H9 (cell line): ENCODE measurements at regions not wholly inside any gene's neighbourhood (a gene's known extent, or its start where the extent isn't known, plus 50 kb on each side); places are given as distances from the start of the nearest gene placed in this dataset.

ENCODE experiments used
- DNase-seq: peaks from one replicate; pipeline ENCODE4 v3.0.0-alpha.2; 2017
- H2AFZ ChIP-seq: one replicate; pipeline ENCODE4 v1.6.1; 2013; ENCODE audit warnings: mild to moderate bottlenecking, low read length, control low read depth, moderate library complexity
- H2AK5ac ChIP-seq: 2 replicates; pipeline ENCODE4 v1.6.1; 2013; ENCODE audit warnings: low read length, control low read depth, mixed read lengths; ENCODE audit not compliant: insufficient read length
- H2BK120ac ChIP-seq: one replicate; pipeline ENCODE4 v1.6.1; 2013; ENCODE audit warnings: low read depth, mild to moderate bottlenecking, low read length, control low read depth, inconsistent platforms; ENCODE audit not compliant: poor library complexity, severe bottlenecking
- H2BK12ac ChIP-seq: 2 replicates; pipeline ENCODE4 v1.6.1; 2013; ENCODE audit warnings: low read length, control low read depth, mixed read lengths, low read depth; ENCODE audit not compliant: insufficient read length
- H2BK15ac ChIP-seq: 2 replicates; pipeline ENCODE4 v1.6.1; 2013; ENCODE audit warnings: low read depth, low read length, control low read depth
- H2BK20ac ChIP-seq: one replicate; pipeline ENCODE4 v1.6.1; 2013; ENCODE audit warnings: low read depth, mild to moderate bottlenecking, low read length, control low read depth, inconsistent platforms; ENCODE audit not compliant: poor library complexity, severe bottlenecking
- H2BK5ac ChIP-seq: 2 replicates; pipeline ENCODE4 v1.6.1; 2013; ENCODE audit warnings: low read length, control low read depth, mixed read lengths; ENCODE audit not compliant: insufficient read length
- H3K14ac ChIP-seq: 2 replicates; pipeline ENCODE4 v1.6.1; 2013; ENCODE audit warnings: low read length, control low read depth; ENCODE audit not compliant: insufficient read depth
- H3K18ac ChIP-seq: 2 replicates; pipeline ENCODE4 v1.6.1; 2013; ENCODE audit warnings: low read depth, mild to moderate bottlenecking, mixed read lengths, low read length, control low read depth; ENCODE audit not compliant: insufficient read length
- H3K23ac ChIP-seq: 2 replicates; pipeline ENCODE4 v1.6.1; 2013; ENCODE audit warnings: low read length, control low read depth, mixed read lengths, low read depth; ENCODE audit not compliant: insufficient read length
- H3K23me2 ChIP-seq: 2 replicates; pipeline ENCODE4 v1.6.1; 2013; ENCODE audit warnings: low read depth, mild to moderate bottlenecking, mixed read lengths, low read length, control low read depth; ENCODE audit not compliant: insufficient read length, poor library complexity, severe bottlenecking
- H3K27ac ChIP-seq: 2 replicates; pipeline ENCODE4 v1.5.1; 2013; ENCODE audit warnings: low read length, control low read depth, mixed read lengths, low read depth; ENCODE audit not compliant: insufficient read length
- H3K27me3 ChIP-seq: 2 replicates; pipeline ENCODE4 v1.6.1; 2013; ENCODE audit warnings: low read length, control low read depth, inconsistent platforms; ENCODE audit not compliant: insufficient read depth
- H3K4ac ChIP-seq: 2 replicates; pipeline ENCODE4 v1.6.1; 2013; ENCODE audit warnings: low read depth, mild to moderate bottlenecking, control low read depth, inconsistent platforms, low read length, moderate library complexity
- H3K4me1 ChIP-seq: 2 replicates; pipeline ENCODE4 v1.6.1; 2013; ENCODE audit warnings: low read length, control low read depth, inconsistent platforms; ENCODE audit not compliant: insufficient read depth
- H3K4me2 ChIP-seq: 2 replicates; pipeline ENCODE4 v1.6.1; 2013; ENCODE audit warnings: low read length, control low read depth, mixed read lengths; ENCODE audit not compliant: insufficient read length, insufficient read depth
- H3K56ac ChIP-seq: 2 replicates; pipeline ENCODE4 v1.6.1; 2013; ENCODE audit warnings: low read depth, mild to moderate bottlenecking, mixed read lengths, low read length, control low read depth; ENCODE audit not compliant: insufficient read length
- H3K79me1 ChIP-seq: 2 replicates; pipeline ENCODE4 v1.6.1; 2013; ENCODE audit warnings: low read depth, mild to moderate bottlenecking, moderate library complexity, low read length, control low read depth, inconsistent platforms; ENCODE audit not compliant: insufficient read depth, poor library complexity, severe bottlenecking
- H3K79me2 ChIP-seq: 2 replicates; pipeline ENCODE4 v1.6.1; 2013; ENCODE audit warnings: low read length, control low read depth, inconsistent platforms; ENCODE audit not compliant: insufficient read depth
- H3K9ac ChIP-seq: 2 replicates; pipeline ENCODE4 v1.6.1; 2013; ENCODE audit warnings: low read length, control low read depth, mixed read lengths; ENCODE audit not compliant: insufficient read length; ENCODE audit errors: extremely low read depth
- H3K9me3 ChIP-seq: one replicate; pipeline ENCODE4 v1.6.1; 2013; ENCODE audit warnings: low read depth, low read length, inconsistent platforms; ENCODE audit not compliant: control insufficient read depth
- H3T11ph ChIP-seq: one replicate; pipeline ENCODE4 v1.6.1; 2013; ENCODE audit warnings: mild to moderate bottlenecking, low read length, control low read depth, inconsistent platforms
- H4K20me1 ChIP-seq: one replicate; pipeline ENCODE4 v1.6.1; 2013; ENCODE audit not compliant: control insufficient read depth, insufficient read length, insufficient read depth
- H4K5ac ChIP-seq: 2 replicates; pipeline ENCODE4 v1.6.1; 2013; ENCODE audit warnings: low read depth, mild to moderate bottlenecking, mixed read lengths, low read length, control low read depth; ENCODE audit not compliant: insufficient read length
- H4K8ac ChIP-seq: replicated peaks from 2 replicates; pipeline ENCODE4 v1.6.1; 2013; ENCODE audit warnings: low read length, control low read depth, mixed read lengths, low read depth; ENCODE audit not compliant: insufficient read length
- H4K91ac ChIP-seq: 2 replicates; pipeline ENCODE4 v1.6.1; 2013; ENCODE audit warnings: low read depth, mild to moderate bottlenecking, moderate library complexity, mixed read lengths, low read length, control low read depth; ENCODE audit not compliant: insufficient read length
- H3K27ac Mint-ChIP-seq, 3 experiments: 2 replicates in 2 of 3; 3 replicates in 1 of 3; pipeline ENCODE4 v1.8.0; 2020 to 2021; ENCODE audit warnings: mixed read lengths in 3 of 3, mild to moderate bottlenecking in 1 of 3, moderate library complexity in 1 of 3
- H3K27me3 Mint-ChIP-seq: 2 replicates; pipeline ENCODE4 v1.8.0; 2021; ENCODE audit warnings: low read depth, mild to moderate bottlenecking, moderate library complexity, mixed read lengths
- H3K36me3 Mint-ChIP-seq, 3 experiments: 2 replicates in 2 of 3; 3 replicates in 1 of 3; pipeline ENCODE4 v1.8.0; 2020 to 2021; ENCODE audit warnings: low read depth in 3 of 3, mixed read lengths in 3 of 3; ENCODE audit not compliant: insufficient read depth in 1 of 3
- H3K4me1 Mint-ChIP-seq, 2 experiments: 2 replicates each; pipeline ENCODE4 v1.8.0; 2020; ENCODE audit warnings: mixed read lengths in 2 of 2
- H3K4me3 Mint-ChIP-seq, 2 experiments: 2 replicates in 1 of 2; 3 replicates in 1 of 2; pipeline ENCODE4 v1.8.0; 2020 to 2021; ENCODE audit warnings: mild to moderate bottlenecking in 2 of 2, mixed read lengths in 2 of 2, moderate library complexity in 1 of 2
- H3K9me3 Mint-ChIP-seq, 2 experiments: 2 replicates in 1 of 2; 3 replicates in 1 of 2; pipeline ENCODE4 v1.8.0; 2020; ENCODE audit warnings: mild to moderate bottlenecking in 2 of 2, mixed read lengths in 2 of 2, moderate library complexity in 1 of 2
- WGBS: extraction: QIAGEN DNeasy Blood & Tissue Kit; methylation state at CpG from one replicate; pipeline ENCODE4 v1.1.7; 2013; ENCODE audit warnings: missing lambda C conversion rate, low lambda C conversion rate, mixed read lengths; ENCODE audit not compliant: insufficient read length; ENCODE audit errors: extremely low coverage; 5-methylcytosine and 5-hydroxymethylcytosine counted together
- TF ChIP-seq, protein P1 (sequence below): fragments of 200-600 bp; sonication (generic); conservative IDR thresholded peaks from 3 replicates; pipeline ENCODE4 v1.8.0; 2021; ENCODE audit warnings: antibody characterized with exemption, mild to moderate bottlenecking

DNA sequence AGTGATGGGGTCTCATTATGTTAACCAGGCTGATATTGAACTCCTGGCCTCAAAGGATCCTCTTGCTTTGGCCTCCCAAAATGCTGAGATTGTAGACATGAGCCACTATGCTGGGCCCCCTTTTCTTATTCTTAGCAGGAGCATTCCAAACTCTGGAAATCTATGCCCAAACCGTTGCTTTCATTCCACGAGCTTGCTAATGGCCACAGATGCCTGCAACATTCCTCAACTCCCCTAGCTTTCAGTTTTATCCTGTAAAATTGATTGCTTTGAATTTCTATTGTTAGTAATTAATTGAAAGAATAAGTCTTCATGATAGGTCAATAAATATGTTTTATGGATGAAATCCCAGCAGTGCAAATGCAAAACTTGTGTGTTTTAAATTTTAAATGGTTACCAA lies 564.8 kb upstream of the WWC1 start:
- Histone ChIP-seq H4K8ac (no peak overlapping the region), H3K79me1 (no peaks in the 10 kb centered on the region), H3K23ac (no peak overlapping the region), H2BK15ac (no peak overlapping the region), H2BK120ac (no peak overlapping the region), H2BK20ac (no peak overlapping the region), H2AK5ac (no peak overlapping the region), H4K20me1 (no peaks in the 10 kb centered on the region), H3K9ac (no peak overlapping the region), H3K4ac (no peak overlapping the region), H3K56ac (no peak overlapping the region), H3K4me2 (no peak overlapping the region), H3K23me2 (no peaks in the 10 kb centered on the region), H3K27me3 (no peaks in the 10 kb centered on the region), H3K27ac (no peak overlapping the region), H4K5ac (no peak overlapping the region), H2BK5ac (no peak overlapping the region), H3T11ph (no peak overlapping the region), H3K4me1 (peaks cover 8% of the 10 kb centered on the region), H3K18ac (no peak overlapping the region), H4K91ac (no peak overlapping the region), H2AFZ (no peak overlapping the region), H3K9me3 (no peaks in the 10 kb centered on the region), H2BK12ac (no peak overlapping the region), H3K14ac (no peak overlapping the region), H3K79me2 (no peaks in the 10 kb centered on the region)
- TF ChIP-seq, protein P1, sequence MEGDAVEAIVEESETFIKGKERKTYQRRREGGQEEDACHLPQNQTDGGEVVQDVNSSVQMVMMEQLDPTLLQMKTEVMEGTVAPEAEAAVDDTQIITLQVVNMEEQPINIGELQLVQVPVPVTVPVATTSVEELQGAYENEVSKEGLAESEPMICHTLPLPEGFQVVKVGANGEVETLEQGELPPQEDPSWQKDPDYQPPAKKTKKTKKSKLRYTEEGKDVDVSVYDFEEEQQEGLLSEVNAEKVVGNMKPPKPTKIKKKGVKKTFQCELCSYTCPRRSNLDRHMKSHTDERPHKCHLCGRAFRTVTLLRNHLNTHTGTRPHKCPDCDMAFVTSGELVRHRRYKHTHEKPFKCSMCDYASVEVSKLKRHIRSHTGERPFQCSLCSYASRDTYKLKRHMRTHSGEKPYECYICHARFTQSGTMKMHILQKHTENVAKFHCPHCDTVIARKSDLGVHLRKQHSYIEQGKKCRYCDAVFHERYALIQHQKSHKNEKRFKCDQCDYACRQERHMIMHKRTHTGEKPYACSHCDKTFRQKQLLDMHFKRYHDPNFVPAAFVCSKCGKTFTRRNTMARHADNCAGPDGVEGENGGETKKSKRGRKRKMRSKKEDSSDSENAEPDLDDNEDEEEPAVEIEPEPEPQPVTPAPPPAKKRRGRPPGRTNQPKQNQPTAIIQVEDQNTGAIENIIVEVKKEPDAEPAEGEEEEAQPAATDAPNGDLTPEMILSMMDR = no peak
- no peaks in the 10 kb centered on the region for H3K27me3 Mint-ChIP-seq
- no peaks in the 10 kb centered on the region for H3K9me3 Mint-ChIP-seq
- no peak overlapping the region for H3K4me3 Mint-ChIP-seq
- H3K36me3 Mint-ChIP-seq = no peaks in the 10 kb centered on the region
- no peak for DNase-seq
- peak overlapping the region in 1 of 3 experiments; percentile 57; a peak in 1 of 7 replicates for H3K27ac Mint-ChIP-seq
- H3K4me1 Mint-ChIP-seq = peaks cover 37 to 41% of the 10 kb centered on the region in 2 experiments
- no CpG with 5 or more reads among the region's 2 CpGs for WGBS
